Stimulated activated memory B cell treated with anti-CD40 and anti-IgM and Interleukin-4, amounts not matched to agents 10 μg/mL and 1 μg/mL and 100 μg/mL, for 72 hours (primary cell): ENCODE measurements at regions not wholly inside any gene's neighbourhood (a gene's known extent, or its start where the extent isn't known, plus 50 kb on each side); places are given as distances from the start of the nearest gene placed in this dataset.
"Not testable (repeated sequence)": the region's sequence is repeated elsewhere in the genome, so short reads cannot be mapped to it uniquely, and the experiment has no call there.

ENCODE experiments used
- ATAC-seq: fragments of 150-1000 bp; cut with Tn5 transposase; 2 replicates; pipeline ENCODE4 v1.10.0; 2021
- H3K27ac Mint-ChIP-seq: one replicate; pipeline ENCODE4 v1.8.0; 2022; ENCODE audit warnings: mild to moderate bottlenecking, mixed read lengths
- H3K27me3 Mint-ChIP-seq: one replicate; pipeline ENCODE4 v1.8.0; 2022; ENCODE audit warnings: mixed read lengths
- H3K36me3 Mint-ChIP-seq: one replicate; pipeline ENCODE4 v1.8.0; 2022; ENCODE audit warnings: mixed read lengths
- H3K4me1 Mint-ChIP-seq: one replicate; pipeline ENCODE4 v1.8.0; 2022; ENCODE audit warnings: mixed read lengths
- H3K4me3 Mint-ChIP-seq: one replicate; pipeline ENCODE4 v1.8.0; 2022; ENCODE audit warnings: mild to moderate bottlenecking, moderate library complexity, mixed read lengths
- H3K9me3 Mint-ChIP-seq: one replicate; pipeline ENCODE4 v1.8.0; 2022; ENCODE audit warnings: mixed read lengths

GRCh38 chr9:62858240-62858639 lies 1668.4 kb downstream of the SPATA31A7 start:
- ATAC-seq, H3K4me3 Mint-ChIP-seq, H3K4me1 Mint-ChIP-seq, H3K9me3 Mint-ChIP-seq, H3K27ac Mint-ChIP-seq, H3K36me3 Mint-ChIP-seq: not testable (repeated sequence)
- peaks cover 34% of the 10 kb centered on the region for H3K27me3 Mint-ChIP-seq

GRCh38 chr9:62860939-62861860 lies 1671.4 kb downstream of the SPATA31A7 start:
- peak; percentile 21 for ATAC-seq
- H3K36me3 Mint-ChIP-seq, H3K27ac Mint-ChIP-seq, H3K9me3 Mint-ChIP-seq, H3K4me1 Mint-ChIP-seq, H3K4me3 Mint-ChIP-seq: not testable (repeated sequence)
- H3K27me3 Mint-ChIP-seq: peaks cover 58% of the 10 kb centered on the region

GRCh38 chr9:62862180-62862579 lies 1672.3 kb downstream of the SPATA31A7 start:
- not testable (repeated sequence) for H3K36me3 Mint-ChIP-seq, H3K27ac Mint-ChIP-seq
- peaks cover 58% of the 10 kb centered on the region for H3K27me3 Mint-ChIP-seq

GRCh38 chr9:62863319-62863718 lies 1673.5 kb downstream of the SPATA31A7 start:
- H3K27ac Mint-ChIP-seq, H3K9me3 Mint-ChIP-seq, H3K4me3 Mint-ChIP-seq, H3K36me3 Mint-ChIP-seq, H3K4me1 Mint-ChIP-seq, ATAC-seq: not testable (repeated sequence)
- peaks cover 58% of the 10 kb centered on the region for H3K27me3 Mint-ChIP-seq

More at GRCh38 chr9:62862180-62862579, 1672.3 kb downstream of the SPATA31A7 start:
- H3K4me3 Mint-ChIP-seq, H3K4me1 Mint-ChIP-seq, H3K9me3 Mint-ChIP-seq: not testable (repeated sequence)
- peak; percentile 42 for ATAC-seq

GRCh38 chr9:62863867-62864266 lies 1674.0 kb downstream of the SPATA31A7 start:
- not testable (repeated sequence) for H3K36me3 Mint-ChIP-seq, H3K27ac Mint-ChIP-seq, H3K4me3 Mint-ChIP-seq, ATAC-seq, H3K4me1 Mint-ChIP-seq, H3K9me3 Mint-ChIP-seq
- H3K27me3 Mint-ChIP-seq: peaks cover 58% of the 10 kb centered on the region

GRCh38 chr9:62864481-62865469 lies 1674.9 kb downstream of the SPATA31A7 start:
- peak; percentile 48 for ATAC-seq
- not testable (repeated sequence) for H3K4me1 Mint-ChIP-seq, H3K36me3 Mint-ChIP-seq, H3K9me3 Mint-ChIP-seq
- peak overlapping the region; percentile 67 for H3K4me3 Mint-ChIP-seq
- peak overlapping the region; percentile 13 for H3K27ac Mint-ChIP-seq
- peaks cover 58% of the 10 kb centered on the region for H3K27me3 Mint-ChIP-seq

- not testable (repeated sequence) for H3K4me3 Mint-ChIP-seq, H3K36me3 Mint-ChIP-seq, ATAC-seq, H3K9me3 Mint-ChIP-seq, H3K4me1 Mint-ChIP-seq, H3K27ac Mint-ChIP-seq
- peaks cover 15% of the 10 kb centered on the region for H3K27me3 Mint-ChIP-seq
These were observed 1679.2 kb downstream of the SPATA31A7 start for GRCh38 chr9:62869061-62869460.

GRCh38 chr9:62871765-62872164 lies 1681.9 kb downstream of the SPATA31A7 start:
- H3K36me3 Mint-ChIP-seq, ATAC-seq, H3K4me1 Mint-ChIP-seq, H3K9me3 Mint-ChIP-seq, H3K4me3 Mint-ChIP-seq, H3K27me3 Mint-ChIP-seq, H3K27ac Mint-ChIP-seq: not testable (repeated sequence)

GRCh38 chr9:62874213-62874612 lies 1684.4 kb downstream of the SPATA31A7 start:
- H3K27me3 Mint-ChIP-seq, H3K4me3 Mint-ChIP-seq: not testable (repeated sequence)

GRCh38 chr9:62874745-62875599 lies 1685.1 kb downstream of the SPATA31A7 start:
- H3K36me3 Mint-ChIP-seq, H3K4me1 Mint-ChIP-seq, H3K9me3 Mint-ChIP-seq, H3K27me3 Mint-ChIP-seq, H3K4me3 Mint-ChIP-seq, H3K27ac Mint-ChIP-seq: not testable (repeated sequence)
- peak; percentile 41 for ATAC-seq

More at GRCh38 chr9:62874213-62874612, 1684.4 kb downstream of the SPATA31A7 start:
- H3K4me1 Mint-ChIP-seq, H3K9me3 Mint-ChIP-seq, H3K36me3 Mint-ChIP-seq, ATAC-seq, H3K27ac Mint-ChIP-seq: not testable (repeated sequence)

- not testable (repeated sequence) for H3K9me3 Mint-ChIP-seq, H3K4me1 Mint-ChIP-seq, ATAC-seq, H3K27me3 Mint-ChIP-seq, H3K27ac Mint-ChIP-seq, H3K4me3 Mint-ChIP-seq, H3K36me3 Mint-ChIP-seq
These were observed 1687.7 kb downstream of the SPATA31A7 start for GRCh38 chr9:62877552-62877951.

- not testable (repeated sequence) for H3K36me3 Mint-ChIP-seq, H3K9me3 Mint-ChIP-seq, ATAC-seq, H3K27me3 Mint-ChIP-seq, H3K4me1 Mint-ChIP-seq, H3K27ac Mint-ChIP-seq, H3K4me3 Mint-ChIP-seq
These were observed 1688.2 kb downstream of the SPATA31A7 start for GRCh38 chr9:62877987-62878386.

- H3K9me3 Mint-ChIP-seq, H3K27me3 Mint-ChIP-seq, H3K27ac Mint-ChIP-seq, ATAC-seq, H3K4me3 Mint-ChIP-seq, H3K4me1 Mint-ChIP-seq, H3K36me3 Mint-ChIP-seq: not testable (repeated sequence)
These were observed 1690.6 kb downstream of the SPATA31A7 start for GRCh38 chr9:62880453-62880852.

- not testable (repeated sequence) for H3K27ac Mint-ChIP-seq, H3K36me3 Mint-ChIP-seq, ATAC-seq, H3K9me3 Mint-ChIP-seq, H3K4me1 Mint-ChIP-seq, H3K27me3 Mint-ChIP-seq, H3K4me3 Mint-ChIP-seq
These were observed 1691.1 kb downstream of the SPATA31A7 start for GRCh38 chr9:62880971-62881370.

GRCh38 chr9:62881811-62882210 lies 1692.0 kb downstream of the SPATA31A7 start:
- H3K4me1 Mint-ChIP-seq, H3K36me3 Mint-ChIP-seq, ATAC-seq: not testable (repeated sequence)

More at GRCh38 chr9:62881811-62882210, 1692.0 kb downstream of the SPATA31A7 start:
- H3K9me3 Mint-ChIP-seq, H3K4me3 Mint-ChIP-seq, H3K27me3 Mint-ChIP-seq, H3K27ac Mint-ChIP-seq: not testable (repeated sequence)
